ENCODE measurements at regions not wholly inside any gene's neighbourhood (a gene's known extent, or its start where the extent isn't known, plus 50 kb on each side); places are given as distances from the start of the nearest gene placed in this dataset.

DNA sequence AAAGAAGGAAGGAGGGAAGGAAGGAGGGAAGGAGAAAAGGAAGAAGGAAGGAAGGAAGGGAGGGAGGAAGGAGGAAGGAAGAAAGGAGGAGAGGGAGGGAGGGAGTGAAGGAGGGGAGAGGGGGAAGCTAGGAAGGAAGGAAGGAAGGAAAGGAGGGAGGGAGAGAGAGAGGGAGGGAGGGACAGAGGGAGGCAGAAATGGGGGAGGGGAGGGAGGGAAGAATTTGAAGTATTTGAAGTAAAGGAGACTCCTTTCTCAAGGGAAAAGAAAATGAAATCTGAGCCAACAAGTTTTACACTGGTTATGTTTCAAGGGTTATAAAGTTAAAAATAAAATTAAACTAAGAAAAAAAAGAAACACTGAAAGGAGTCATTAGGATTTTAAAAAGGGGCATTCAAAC, 431.4 kb downstream of the BRINP3 start:
- TF ChIP-seq, protein P1, sequence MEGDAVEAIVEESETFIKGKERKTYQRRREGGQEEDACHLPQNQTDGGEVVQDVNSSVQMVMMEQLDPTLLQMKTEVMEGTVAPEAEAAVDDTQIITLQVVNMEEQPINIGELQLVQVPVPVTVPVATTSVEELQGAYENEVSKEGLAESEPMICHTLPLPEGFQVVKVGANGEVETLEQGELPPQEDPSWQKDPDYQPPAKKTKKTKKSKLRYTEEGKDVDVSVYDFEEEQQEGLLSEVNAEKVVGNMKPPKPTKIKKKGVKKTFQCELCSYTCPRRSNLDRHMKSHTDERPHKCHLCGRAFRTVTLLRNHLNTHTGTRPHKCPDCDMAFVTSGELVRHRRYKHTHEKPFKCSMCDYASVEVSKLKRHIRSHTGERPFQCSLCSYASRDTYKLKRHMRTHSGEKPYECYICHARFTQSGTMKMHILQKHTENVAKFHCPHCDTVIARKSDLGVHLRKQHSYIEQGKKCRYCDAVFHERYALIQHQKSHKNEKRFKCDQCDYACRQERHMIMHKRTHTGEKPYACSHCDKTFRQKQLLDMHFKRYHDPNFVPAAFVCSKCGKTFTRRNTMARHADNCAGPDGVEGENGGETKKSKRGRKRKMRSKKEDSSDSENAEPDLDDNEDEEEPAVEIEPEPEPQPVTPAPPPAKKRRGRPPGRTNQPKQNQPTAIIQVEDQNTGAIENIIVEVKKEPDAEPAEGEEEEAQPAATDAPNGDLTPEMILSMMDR (IDR thresholded peaks at IDR 0.05; ENCODE audit: unreplicated experiment), result no peak
- Mint-ChIP-seq H3K27ac (peak overlapping the region; percentile 60), H3K4me3 (ENCODE audit: low read depth) (no peak overlapping the region), H3K27me3 (no peaks in the 10 kb centered on the region), H3K9me3 (ENCODE audit: low read depth) (no peaks in the 10 kb centered on the region), H3K4me1 (ENCODE audit: low read depth) (peaks cover 4% of the 10 kb centered on the region), H3K36me3 (ENCODE audit: insufficient read depth) (no peaks in the 10 kb centered on the region)
- no peak for DNase-seq (ENCODE audit: low spot score, unreplicated experiment)

Measured in progenitor cell of endocrine pancreas (in vitro differentiated cells).